GM12865 (cell line): ENCODE measurements at regions not wholly inside any gene's neighbourhood (a gene's known extent, or its start where the extent isn't known, plus 50 kb on each side); places are given as distances from the start of the nearest gene placed in this dataset.

Experiments
- DNase-seq: peaks from one replicate; pipeline ENCODE4 v3.0.0; 2010; ENCODE audit warnings: low read depth
- H3K4me3 ChIP-seq: 2 replicates; pipeline ENCODE4 v1.5.1; 2011; ENCODE audit warnings: mild to moderate bottlenecking, low read depth, low read length, control low read depth
- CTCF ChIP-seq: IDR thresholded peaks from 2 replicates; pipeline ENCODE4 v1.5.1; 2011; ENCODE audit warnings: low read length, control low read depth, low read depth, inconsistent platforms; ENCODE audit not compliant: insufficient read depth; ENCODE audit errors: missing control alignments

DNA sequence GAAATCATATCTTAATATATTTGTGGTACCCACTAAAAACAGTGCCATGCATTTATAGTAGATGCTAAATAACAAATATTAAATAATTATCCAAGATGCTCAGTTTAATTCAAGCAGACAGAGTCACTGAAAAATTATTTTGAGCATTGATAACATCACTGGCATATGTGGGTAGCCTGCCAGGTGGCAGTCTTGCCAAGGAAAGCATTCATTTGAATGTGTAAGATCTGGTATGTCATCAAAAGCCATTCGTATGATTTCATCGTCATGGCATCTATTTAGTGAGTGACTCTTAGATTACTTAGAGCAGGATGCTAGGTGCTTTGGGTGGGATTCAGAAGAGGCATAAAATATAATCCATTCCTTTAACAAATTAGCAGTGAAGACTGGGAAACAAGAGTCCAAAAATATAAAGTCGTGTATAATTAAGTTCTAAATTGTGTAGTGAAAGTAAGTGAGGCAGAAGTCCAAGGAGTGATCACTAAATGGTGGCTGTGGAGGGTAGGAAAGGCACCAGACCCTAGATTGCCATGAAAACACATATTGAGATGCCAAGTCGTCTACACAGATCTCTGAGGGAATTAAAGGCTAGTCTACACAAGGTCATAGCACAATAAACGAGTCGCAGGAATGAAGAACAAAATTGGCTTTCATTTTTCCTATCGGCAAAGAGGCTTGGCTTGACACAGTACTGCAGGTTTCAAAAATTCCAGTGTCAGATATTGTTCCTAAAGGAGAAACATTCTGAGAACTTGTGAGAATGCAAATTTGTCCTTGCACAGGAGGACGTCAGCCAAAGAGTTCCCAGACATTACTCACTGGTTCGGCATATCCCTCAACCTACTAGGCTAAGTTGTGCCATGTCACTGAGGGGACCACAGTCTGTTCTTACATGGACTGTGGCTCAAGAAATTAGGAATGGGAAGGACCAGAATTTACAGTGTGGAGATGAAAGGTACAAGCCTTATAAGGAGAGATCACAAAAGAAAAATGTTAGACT, 130.8 kb downstream of the LYPLAL1 start:
- no peak for DNase-seq
- no peak overlapping the region for H3K4me3 ChIP-seq
- no peak for TF ChIP-seq CTCF

DNA sequence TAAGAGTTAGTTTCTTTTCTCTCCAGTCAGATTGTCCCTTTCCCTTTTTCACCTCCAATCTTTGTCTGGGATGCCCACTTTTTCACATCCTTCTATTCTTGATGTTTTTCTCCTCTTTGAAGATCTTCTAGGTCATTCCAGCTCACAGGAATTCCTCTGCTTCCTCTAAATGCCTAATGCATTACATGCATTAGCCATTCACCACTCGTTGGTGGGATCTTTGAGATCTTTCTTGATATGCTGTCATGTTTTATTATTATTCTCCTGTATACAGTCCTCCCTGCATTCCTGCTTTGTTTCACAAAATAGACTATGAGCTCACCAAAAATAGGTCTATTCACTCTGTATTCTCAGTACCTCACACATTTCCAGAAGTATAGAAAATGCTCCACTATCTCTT, 129.0 kb downstream of the LYPLAL1 start:
- no peak overlapping the region for H3K4me3 ChIP-seq
- TF ChIP-seq CTCF, result no peak
- no peak for DNase-seq

DNA sequence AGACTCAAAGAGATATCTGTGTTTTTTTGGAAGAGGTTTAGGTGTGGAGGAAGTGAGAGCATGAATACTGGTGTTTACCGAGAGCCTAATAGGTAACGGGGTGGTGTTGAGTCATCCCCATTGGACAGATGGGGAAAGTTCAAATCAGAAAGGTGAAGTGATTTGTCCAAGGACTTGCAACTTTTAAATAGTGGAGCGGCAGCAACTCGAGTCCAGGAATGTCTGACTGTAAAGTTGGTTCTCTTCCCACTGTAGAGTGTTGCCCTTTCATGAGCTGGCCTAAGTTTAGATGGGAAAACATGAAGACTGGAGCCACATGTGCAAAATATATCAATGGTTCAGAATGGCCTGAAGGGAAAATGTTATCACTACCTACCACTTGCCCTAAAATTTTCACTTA, 125.7 kb downstream of the LYPLAL1 start:
- H3K4me3 ChIP-seq, result no peak overlapping the region
- no peak for DNase-seq
- no peak for TF ChIP-seq CTCF

GRCh38 chr1:219298571-219299148, 125.0 kb downstream of the LYPLAL1 start:
- TF ChIP-seq CTCF, result no peak
- no peak overlapping the region for H3K4me3 ChIP-seq
- DNase-seq, result no peak

GRCh38 chr1:219296430-219297355, 123.0 kb downstream of the LYPLAL1 start:
- no peak overlapping the region for H3K4me3 ChIP-seq
- no peak for TF ChIP-seq CTCF
- DNase-seq, result no peak

DNA sequence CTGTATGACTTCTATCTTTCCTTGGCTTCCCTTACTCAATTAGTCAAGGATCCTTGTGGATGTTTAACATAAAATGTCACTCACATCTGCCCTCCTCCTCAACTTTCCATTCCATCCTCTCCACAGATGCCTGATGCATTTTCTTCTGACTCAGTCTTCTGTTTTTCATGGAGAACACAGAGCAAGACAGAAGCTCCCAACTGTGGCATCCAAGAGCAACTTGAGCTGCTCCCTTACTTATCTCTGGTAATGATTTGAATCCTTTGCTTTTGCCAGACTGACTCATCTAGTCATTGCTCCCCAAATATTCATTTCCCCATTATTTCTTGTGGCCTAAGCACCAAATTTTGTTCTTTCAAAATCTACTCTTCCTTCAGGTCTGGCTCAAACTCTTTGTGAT, 120.6 kb downstream of the LYPLAL1 start:
- no peak for TF ChIP-seq CTCF
- H3K4me3 ChIP-seq, result no peak overlapping the region
- no peak for DNase-seq
